ENCODE measurements at regions not wholly inside any gene's neighbourhood (a gene's known extent, or its start where the extent isn't known, plus 50 kb on each side); places are given as distances from the start of the nearest gene placed in this dataset.

- TF ChIP-seq YY1 (IDR thresholded peaks at IDR 0.05; ENCODE audit: insufficient read depth, insufficient read length) (no peak), ZNF274 (IDR thresholded peaks at IDR 0.05; ENCODE audit: low read depth, low read length) (no peak), SUZ12 (IDR thresholded peaks at IDR 0.05; ENCODE audit: extremely low read depth, insufficient read depth, insufficient read length) (no peak)
These were observed 55.7 kb upstream of the CNEP1R1 start for GRCh38 chr16:49969091-49970030.

All from NT2/D1 (cell line).